ENCODE measurements at regions not wholly inside any gene's neighbourhood (a gene's known extent, or its start where the extent isn't known, plus 50 kb on each side); places are given as distances from the start of the nearest gene placed in this dataset.
A peak's percentile ranks its signal among the peaks of the same experiment; 100 is the strongest.

DNA sequence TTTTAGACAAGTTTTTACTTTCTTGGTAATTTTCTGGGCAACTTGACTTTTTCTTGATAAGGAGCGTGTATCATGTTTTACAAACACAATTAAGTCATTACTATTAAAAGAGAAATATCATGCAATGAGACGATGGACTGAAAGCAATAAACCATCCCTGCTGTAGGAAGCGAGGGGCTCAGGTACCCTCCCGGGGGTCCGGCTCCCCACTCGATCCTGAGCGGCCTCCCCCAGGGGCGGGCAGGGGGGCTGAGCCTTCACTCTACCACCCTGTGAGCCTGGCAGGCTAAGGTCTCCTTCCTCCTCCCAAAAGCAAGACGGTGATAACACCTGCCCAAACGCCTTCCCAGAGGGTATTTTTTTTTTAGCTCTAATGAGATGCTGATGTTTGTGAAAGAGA lies 51.8 kb upstream of the ADGRA1 start:
- H3K4me1 Mint-ChIP-seq, result no peaks in the 10 kb centered on the region
- DNase-seq, result no peak
- ATAC-seq (ENCODE audit: low read depth in 2 of 2), result no peak
- no peaks in the 10 kb centered on the region for H3K36me3 Mint-ChIP-seq
- no peaks in the 10 kb centered on the region for H3K9me3 Mint-ChIP-seq
- no peak overlapping the region for H3K4me3 Mint-ChIP-seq
- peaks cover 4 to 21% (median 18%) of the 10 kb centered on the region in 3 donors for H3K27me3 Mint-ChIP-seq
- no peak overlapping the region for H3K27ac Mint-ChIP-seq

DNA sequence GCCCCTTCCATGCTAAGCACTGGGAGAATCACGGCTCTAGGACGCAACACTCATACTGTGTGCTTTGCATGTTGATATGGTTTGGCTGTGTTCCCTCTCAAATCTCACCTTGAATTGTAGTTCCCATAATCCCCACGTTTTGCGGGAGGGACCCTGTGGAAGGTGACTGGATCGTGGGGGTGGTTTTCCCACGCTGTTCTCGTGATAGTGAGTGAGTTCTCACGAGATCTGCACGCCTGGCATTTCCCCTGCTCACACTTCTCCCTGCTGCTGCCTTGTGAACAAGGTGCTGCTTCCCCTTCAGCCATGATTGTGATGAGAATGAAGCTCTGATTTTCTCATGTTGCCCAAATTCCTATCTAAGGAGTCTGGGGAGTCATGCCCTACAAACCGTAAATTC lies 53.0 kb upstream of the ADGRA1 start:
- Mint-ChIP-seq H3K27me3 (peaks cover 4 to 21% (median 18%) of the 10 kb centered on the region in 3 donors), H3K4me3 (no peak overlapping the region), H3K27ac (no peak overlapping the region), H3K4me1 (no peaks in the 10 kb centered on the region), H3K36me3 (no peaks in the 10 kb centered on the region), H3K9me3 (no peaks in the 10 kb centered on the region)
- no peak for DNase-seq
- no peak for ATAC-seq (ENCODE audit: low read depth in 2 of 2)

DNA sequence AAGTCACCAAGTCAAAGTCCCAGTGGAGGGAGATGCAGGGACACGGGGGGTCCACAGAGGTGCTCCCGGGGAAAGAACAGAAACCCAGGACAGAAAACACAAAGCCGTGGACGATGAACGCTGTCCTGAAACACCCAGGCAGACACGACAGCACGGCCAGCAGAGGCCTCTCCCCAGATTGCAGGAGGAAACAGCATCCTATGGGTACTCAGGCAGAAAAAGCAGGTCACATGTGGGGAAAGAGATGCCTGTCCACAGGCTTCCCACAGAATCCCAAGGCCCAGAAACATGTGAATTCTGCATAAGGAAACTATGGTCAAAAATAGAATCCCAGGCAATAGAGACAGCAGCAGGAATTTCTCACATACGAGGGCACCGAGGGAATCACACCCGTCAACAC lies 53.6 kb upstream of the ADGRA1 start:
- Mint-ChIP-seq H3K27ac (peak overlapping the region in 1 of 6 donors; percentile 21), H3K27me3 (peaks cover 4 to 21% (median 18%) of the 10 kb centered on the region in 3 donors), H3K36me3 (no peaks in the 10 kb centered on the region), H3K4me3 (no peak overlapping the region), H3K9me3 (no peaks in the 10 kb centered on the region), H3K4me1 (no peaks in the 10 kb centered on the region)
- ATAC-seq (ENCODE audit: low read depth in 2 of 2) (no peak), DNase-seq (no peak)

DNA sequence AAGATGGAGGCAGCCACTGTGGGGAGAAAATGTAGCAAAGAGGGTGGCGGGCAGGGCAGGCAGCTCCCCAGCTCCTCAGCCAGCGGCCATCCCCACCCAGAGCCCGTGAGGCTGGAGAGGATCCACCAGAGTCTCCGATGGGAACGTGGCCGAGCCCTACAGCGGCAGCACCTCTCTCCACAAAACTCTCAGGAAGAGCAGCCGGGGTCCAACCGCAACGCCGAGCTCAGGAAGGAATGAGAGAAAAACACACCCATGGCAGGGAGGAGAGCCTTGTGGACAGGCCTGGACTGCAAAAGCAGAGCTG lies 54.0 kb upstream of the ADGRA1 start:
- H3K27ac Mint-ChIP-seq, result peak overlapping the region in 1 of 6 donors; percentile 21
- peaks cover 4 to 19% (median 15%) of the 10 kb centered on the region in 3 donors for H3K27me3 Mint-ChIP-seq
- no peaks in the 10 kb centered on the region for H3K4me1 Mint-ChIP-seq
- H3K4me3 Mint-ChIP-seq, result no peak overlapping the region
- DNase-seq (no peak), ATAC-seq (ENCODE audit: low read depth in 2 of 2) (no peak)
- H3K9me3 Mint-ChIP-seq, result no peaks in the 10 kb centered on the region
- no peaks in the 10 kb centered on the region for H3K36me3 Mint-ChIP-seq

DNA sequence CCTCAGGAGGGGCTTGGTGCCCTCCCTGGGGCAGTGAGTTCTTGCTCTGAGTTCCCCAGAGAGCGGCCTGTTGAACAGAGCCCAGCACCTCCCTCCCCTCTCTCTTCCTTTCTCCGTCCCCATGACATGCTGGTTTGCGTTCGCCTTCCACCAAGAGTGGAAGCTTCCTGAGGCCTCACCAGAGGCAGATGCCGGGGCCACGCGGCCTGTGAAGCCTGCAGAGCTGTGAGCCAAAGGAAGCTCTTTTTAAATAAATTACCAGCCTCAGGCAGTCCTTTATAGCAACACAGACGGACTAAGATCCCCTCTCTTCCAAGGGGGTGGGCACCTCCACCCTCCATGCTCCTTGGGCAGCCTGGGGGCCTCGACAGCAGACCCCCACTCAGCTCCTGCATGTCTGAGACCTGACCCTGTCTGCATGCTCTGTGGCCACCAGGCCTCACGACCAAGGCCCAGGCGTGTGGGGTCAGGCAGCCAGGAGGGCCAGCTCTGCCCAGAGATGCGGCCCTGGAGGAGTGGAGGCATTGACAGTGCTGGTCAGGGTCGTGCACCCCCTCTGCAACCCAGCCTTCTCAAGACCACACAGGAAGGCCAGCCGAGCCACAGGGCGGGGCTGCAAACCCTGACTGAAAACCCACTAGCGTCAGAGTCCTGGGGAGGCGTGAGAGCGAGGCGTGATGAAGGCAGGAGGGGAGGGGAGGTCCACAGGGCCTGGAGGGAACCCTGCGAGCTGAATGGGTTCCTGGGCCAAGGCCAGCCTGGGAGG lies 54.6 kb upstream of the ADGRA1 start:
- Mint-ChIP-seq H3K36me3 (no peaks in the 10 kb centered on the region), H3K9me3 (no peaks in the 10 kb centered on the region), H3K27ac (peak overlapping the region in 1 of 6 donors; percentile 30), H3K4me3 (no peak overlapping the region), H3K27me3 (peaks cover 4 to 20% (median 11%) of the 10 kb centered on the region in 3 donors), H3K4me1 (no peaks in the 10 kb centered on the region)
- DNase-seq, result no peak
- ATAC-seq (ENCODE audit: low read depth in 2 of 2), result no peak

DNA sequence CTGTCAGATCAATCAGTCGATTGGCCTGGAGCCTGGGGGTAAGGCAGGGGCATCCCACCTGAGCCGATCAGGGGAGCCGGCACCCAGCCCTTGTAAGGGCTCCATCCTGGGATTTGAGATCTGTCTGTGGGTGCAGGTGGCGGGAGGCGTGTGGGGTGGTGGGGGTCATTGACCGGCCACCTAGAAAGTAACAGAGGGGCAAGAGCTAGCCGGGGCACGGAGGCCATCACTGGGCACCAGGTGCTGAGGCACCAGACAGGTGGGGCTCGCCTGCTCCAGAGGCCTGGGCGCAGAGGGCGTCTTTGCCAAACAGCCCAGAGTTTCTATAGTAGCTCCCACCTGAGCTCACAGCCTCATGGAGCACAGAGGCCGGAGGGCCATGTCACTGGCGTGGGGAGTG lies 55.5 kb upstream of the ADGRA1 start:
- H3K27ac Mint-ChIP-seq, result peak overlapping the region in 1 of 6 donors; percentile 20
- no peaks in the 10 kb centered on the region for H3K36me3 Mint-ChIP-seq
- peaks cover 0 to 2% (median 0%) of the 10 kb centered on the region in 7 donors for H3K9me3 Mint-ChIP-seq
- H3K4me1 Mint-ChIP-seq, result no peaks in the 10 kb centered on the region
- DNase-seq (no peak), ATAC-seq (ENCODE audit: low read depth in 2 of 2) (no peak)
- H3K4me3 Mint-ChIP-seq, result no peak overlapping the region
- H3K27me3 Mint-ChIP-seq, result peaks cover 4 to 29% (median 20%) of the 10 kb centered on the region in 3 donors

DNA sequence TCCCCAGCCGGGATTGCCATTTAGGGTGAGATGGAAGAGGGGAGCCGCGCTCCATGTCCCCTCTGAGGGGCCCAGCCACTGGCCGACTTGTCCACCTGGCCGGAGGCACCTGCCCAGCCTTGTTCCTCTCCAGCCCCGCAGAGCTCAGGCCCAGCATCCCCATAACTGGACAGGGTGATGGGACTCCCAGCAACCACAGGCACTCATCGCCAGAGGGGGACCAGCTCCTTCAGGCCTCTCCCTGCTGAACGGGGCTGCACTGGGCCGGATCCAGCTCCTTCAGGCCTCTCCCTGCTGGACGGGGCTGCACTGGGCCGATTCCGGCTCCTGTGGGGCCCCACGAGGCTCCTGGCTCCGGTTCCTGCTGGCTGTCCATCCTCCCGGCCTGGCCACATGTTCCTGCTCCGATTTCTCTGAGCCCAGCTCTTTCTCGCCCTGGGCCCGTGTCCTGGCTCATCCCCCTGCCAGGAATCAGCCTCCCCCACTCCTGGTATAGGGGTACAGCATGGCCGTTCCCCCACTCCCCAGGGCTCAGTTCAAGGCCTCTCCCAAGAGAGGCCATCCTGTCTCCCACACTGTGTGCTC lies 56.1 kb upstream of the ADGRA1 start:
- Mint-ChIP-seq H3K9me3 (peaks cover 0 to 2% (median 0%) of the 10 kb centered on the region in 7 donors), H3K4me3 (no peak overlapping the region), H3K4me1 (no peaks in the 10 kb centered on the region), H3K27ac (no peak overlapping the region), H3K27me3 (peaks cover 4 to 29% (median 20%) of the 10 kb centered on the region in 3 donors), H3K36me3 (no peaks in the 10 kb centered on the region)
- no peak for ATAC-seq (ENCODE audit: low read depth in 2 of 2)
- no peak for DNase-seq

DNA sequence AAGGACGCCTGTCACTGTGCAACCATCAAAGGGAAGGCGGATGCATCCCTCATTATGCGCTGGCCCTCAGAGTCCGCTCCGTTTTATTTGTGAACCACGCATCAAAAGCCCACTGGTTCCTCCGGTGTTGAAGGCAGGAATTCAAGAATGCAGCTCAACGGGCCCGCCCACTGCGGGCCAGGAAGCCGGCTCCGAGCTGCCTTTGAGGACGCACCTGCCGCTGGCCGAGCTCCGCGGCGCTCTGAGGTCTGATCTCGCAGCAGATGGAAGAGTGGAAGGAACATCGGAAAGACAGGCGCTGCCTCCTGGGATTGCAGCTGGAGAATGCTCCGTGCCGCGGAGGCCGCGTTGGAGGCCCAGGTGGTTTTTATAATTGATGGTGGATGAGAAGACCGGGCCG lies 56.9 kb upstream of the ADGRA1 start:
- DNase-seq (no peak), ATAC-seq (ENCODE audit: low read depth in 2 of 2) (no peak)
- Mint-ChIP-seq H3K9me3 (peaks cover 0 to 2% (median 0%) of the 10 kb centered on the region in 7 donors), H3K27me3 (peaks cover 4 to 35% (median 20%) of the 10 kb centered on the region in 3 donors), H3K4me3 (no peak overlapping the region), H3K27ac (peak overlapping the region in 1 of 6 donors; percentile 32), H3K4me1 (no peaks in the 10 kb centered on the region), H3K36me3 (no peaks in the 10 kb centered on the region)

DNA sequence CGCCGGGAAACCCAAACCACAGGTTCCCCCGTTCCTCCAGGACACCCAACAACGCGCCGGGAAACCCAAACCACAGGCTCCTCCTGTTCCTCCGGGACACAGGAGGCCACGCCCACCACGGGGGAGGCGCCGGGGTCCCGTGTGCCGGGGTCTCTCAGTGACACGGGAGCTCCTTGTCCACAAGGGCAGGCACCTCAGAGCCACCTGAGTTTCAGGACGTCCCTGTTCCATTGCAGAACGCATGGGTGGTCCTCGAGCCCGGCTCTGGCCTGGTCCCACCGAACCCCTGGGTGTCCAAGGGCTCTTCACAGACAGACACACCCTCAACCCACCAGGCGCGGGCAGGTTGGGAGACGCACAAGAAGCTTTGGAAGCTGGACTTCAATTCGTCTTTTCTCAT lies 57.6 kb upstream of the ADGRA1 start:
- ATAC-seq (ENCODE audit: low read depth in 2 of 2) (no peak), DNase-seq (no peak)
- Mint-ChIP-seq H3K4me1 (no peaks in the 10 kb centered on the region), H3K4me3 (no peak overlapping the region), H3K9me3 (peaks cover 0 to 2% (median 0%) of the 10 kb centered on the region in 7 donors), H3K36me3 (no peaks in the 10 kb centered on the region), H3K27ac (no peak overlapping the region), H3K27me3 (peaks cover 4 to 35% (median 20%) of the 10 kb centered on the region in 3 donors)

DNA sequence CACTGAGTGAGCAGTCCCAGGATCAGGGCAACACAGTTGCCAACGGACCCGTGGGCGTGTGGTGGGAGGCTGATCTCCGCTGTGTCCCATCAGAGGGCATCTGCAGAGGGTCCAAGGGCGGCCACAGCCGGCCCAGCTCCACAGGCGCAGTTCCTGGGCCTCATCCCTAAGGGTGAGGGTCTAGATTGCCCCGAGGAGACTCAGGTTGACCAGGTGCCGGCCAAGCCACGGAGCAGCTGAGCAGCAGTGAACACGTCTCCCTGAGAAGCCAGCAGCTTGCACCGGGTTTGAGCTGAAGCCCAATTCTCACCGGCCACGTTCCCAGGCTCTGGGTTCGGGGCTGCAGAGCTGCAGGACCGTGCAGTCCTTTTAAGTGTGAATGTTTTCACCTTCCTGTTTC lies 58.8 kb upstream of the ADGRA1 start:
- ATAC-seq (ENCODE audit: low read depth in 2 of 2), result no peak
- Mint-ChIP-seq H3K36me3 (no peaks in the 10 kb centered on the region), H3K27me3 (peaks cover 0 to 39% (median 20%) of the 10 kb centered on the region in 3 donors), H3K27ac (no peak overlapping the region), H3K9me3 (peaks cover 0 to 2% (median 0%) of the 10 kb centered on the region in 7 donors), H3K4me3 (no peak overlapping the region), H3K4me1 (no peaks in the 10 kb centered on the region)
- DNase-seq, result no peak

DNA sequence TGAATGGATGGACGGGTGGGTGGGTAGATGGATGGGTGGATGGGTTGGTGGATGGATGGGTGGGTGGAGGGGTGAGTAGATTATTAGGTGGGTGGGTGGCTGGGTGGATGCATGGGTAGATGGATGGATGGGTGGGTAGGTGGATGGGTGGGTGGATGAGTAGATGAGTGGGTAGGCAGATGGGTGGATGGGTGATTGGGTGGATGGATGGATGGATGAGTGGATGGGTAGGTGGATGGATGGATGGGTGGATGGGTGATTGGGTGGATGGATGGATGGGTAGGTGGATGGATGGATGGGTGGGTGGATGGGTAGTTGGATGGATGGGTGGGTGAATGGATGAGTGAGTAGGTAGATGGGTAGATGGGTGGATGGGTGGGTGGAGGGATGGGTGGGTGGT lies 59.6 kb upstream of the ADGRA1 start:
- peaks cover 0 to 32% (median 13%) of the 10 kb centered on the region in 3 donors for H3K27me3 Mint-ChIP-seq
- H3K9me3 Mint-ChIP-seq, result peaks cover 0 to 2% (median 0%) of the 10 kb centered on the region in 7 donors
- H3K4me1 Mint-ChIP-seq, result no peaks in the 10 kb centered on the region
- H3K36me3 Mint-ChIP-seq, result no peaks in the 10 kb centered on the region
- no peak for DNase-seq
- no peak overlapping the region for H3K4me3 Mint-ChIP-seq
- no peak overlapping the region for H3K27ac Mint-ChIP-seq
- no peak for ATAC-seq (ENCODE audit: low read depth in 2 of 2)

DNA sequence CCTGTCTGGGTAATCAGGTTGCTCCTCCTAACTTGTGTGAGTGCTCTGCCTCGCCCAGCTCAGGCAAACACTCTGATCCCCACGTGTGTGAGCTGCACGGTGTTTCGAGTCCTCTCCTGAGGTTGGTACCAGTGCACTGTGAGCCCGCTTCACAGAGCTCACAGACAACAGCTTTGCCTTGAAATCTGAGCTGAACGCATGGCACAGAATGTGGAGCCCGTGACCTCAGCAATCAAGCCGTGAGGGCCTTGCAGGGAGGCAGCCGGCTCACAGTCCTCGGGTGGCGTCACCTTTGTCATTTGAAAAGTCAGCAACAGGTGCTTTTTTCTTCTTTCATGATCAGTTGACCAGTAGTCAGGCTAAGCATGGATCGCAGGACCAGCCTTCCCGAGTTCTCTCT lies 60.2 kb upstream of the ADGRA1 start:
- no peak for DNase-seq
- Mint-ChIP-seq H3K4me1 (no peaks in the 10 kb centered on the region), H3K27me3 (peaks cover 0 to 29% (median 10%) of the 10 kb centered on the region in 3 donors), H3K27ac (no peak overlapping the region), H3K4me3 (no peak overlapping the region), H3K9me3 (peaks cover 0 to 2% (median 0%) of the 10 kb centered on the region in 7 donors), H3K36me3 (no peaks in the 10 kb centered on the region)
- ATAC-seq (ENCODE audit: low read depth in 2 of 2), result no peak

DNA sequence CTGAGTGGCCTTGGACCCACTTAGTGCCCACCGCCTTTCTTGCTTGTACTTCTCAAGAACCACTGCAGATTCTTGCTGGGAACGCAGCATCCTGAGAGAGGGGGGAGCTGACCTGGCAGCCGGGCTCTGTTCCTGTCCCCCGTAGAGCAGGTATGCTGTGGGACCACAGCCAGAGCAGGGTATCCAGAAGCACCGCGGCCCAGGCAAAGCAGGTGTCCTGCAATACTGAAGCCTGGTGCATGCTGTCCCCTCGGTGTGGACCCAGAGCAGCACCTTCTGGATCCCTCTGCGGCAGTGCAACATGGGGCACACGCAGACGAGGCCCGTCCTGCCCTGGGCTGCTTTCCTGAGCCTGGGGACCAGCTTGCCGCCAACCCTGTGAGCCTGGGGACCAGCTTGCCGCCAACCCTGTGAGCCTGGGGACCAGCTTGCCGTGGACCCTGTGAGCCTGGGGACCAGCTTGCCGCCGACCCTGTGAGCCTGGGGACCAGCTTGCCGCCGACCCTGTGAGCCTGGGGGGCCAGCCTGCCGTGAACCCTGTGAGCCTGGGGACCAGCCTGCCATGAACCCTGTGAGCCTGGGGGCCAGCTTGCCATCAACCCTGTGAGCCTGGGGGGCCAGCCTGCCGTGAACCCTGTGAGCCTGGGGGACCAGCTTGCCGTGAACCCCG lies 60.9 kb upstream of the ADGRA1 start:
- H3K4me3 Mint-ChIP-seq, result no peak overlapping the region
- ATAC-seq (ENCODE audit: low read depth in 2 of 2) (no peak), DNase-seq (no peak)
- no peaks in the 10 kb centered on the region for H3K4me1 Mint-ChIP-seq
- peaks cover 0 to 26% (median 10%) of the 10 kb centered on the region in 3 donors for H3K27me3 Mint-ChIP-seq
- peaks cover 0 to 2% (median 0%) of the 10 kb centered on the region in 7 donors for H3K9me3 Mint-ChIP-seq
- H3K36me3 Mint-ChIP-seq, result no peaks in the 10 kb centered on the region
- H3K27ac Mint-ChIP-seq, result no peak overlapping the region

DNA sequence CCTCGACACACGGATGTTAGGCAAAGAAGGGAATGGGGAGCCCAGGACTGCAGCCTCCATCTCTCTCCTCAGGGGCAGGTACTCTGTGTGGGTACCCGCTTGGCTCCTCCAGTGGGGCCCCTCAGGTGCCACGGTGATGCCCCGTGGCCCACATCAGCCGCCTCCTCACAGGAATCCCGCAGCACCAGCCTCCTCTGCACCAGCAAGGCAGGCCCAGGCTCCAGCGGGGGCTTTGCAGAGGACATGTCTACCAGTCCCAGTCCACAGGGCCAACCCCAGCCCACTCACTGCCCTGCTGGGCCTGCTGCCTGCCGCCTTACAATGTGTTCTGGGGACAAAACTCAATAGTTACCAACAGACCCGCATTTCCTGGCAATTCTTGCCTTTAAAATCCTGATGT lies 61.6 kb upstream of the ADGRA1 start:
- Mint-ChIP-seq H3K27ac (no peak overlapping the region), H3K4me1 (no peaks in the 10 kb centered on the region)

More for the DNA sequence above, 61.6 kb upstream of the ADGRA1 start:
- Mint-ChIP-seq H3K9me3 (peaks cover 0 to 2% (median 0%) of the 10 kb centered on the region in 7 donors), H3K4me3 (no peak overlapping the region), H3K27me3 (peaks cover 0 to 24% (median 10%) of the 10 kb centered on the region in 3 donors), H3K36me3 (no peaks in the 10 kb centered on the region)
- DNase-seq (no peak), ATAC-seq (ENCODE audit: low read depth in 2 of 2) (no peak)

Data from naive B cell (primary cell).